ENCODE measurements at regions not wholly inside any gene's neighbourhood (a gene's known extent, or its start where the extent isn't known, plus 50 kb on each side); places are given as distances from the start of the nearest gene placed in this dataset.
"Not testable (repeated sequence)": the region's sequence is repeated elsewhere in the genome, so short reads cannot be mapped to it uniquely, and the experiment has no call there.

GRCh38 chr6:170087941-170088581 is 202.8 kb downstream of the DLL1 start:
- no peak overlapping the region for H3K9ac ChIP-seq
- 85% methylated on average over 27 of the region's 36 CpGs for WGBS (ENCODE audit: low lambda C conversion rate)
- no peak overlapping the region for H3K4me3 ChIP-seq (ENCODE audit: low read depth in 2 of 2, low read length in 1 of 2)
- no peaks in the 10 kb centered on the region for H3K27me3 ChIP-seq (ENCODE audit: insufficient read depth)
- no peaks in the 10 kb centered on the region for H3K9me3 ChIP-seq
- DNase-seq: no peak
- no peaks in the 10 kb centered on the region for H3K79me2 ChIP-seq (ENCODE audit: insufficient read depth)
- H3K4me1 ChIP-seq (ENCODE audit: control insufficient read depth in 1 of 2, insufficient read depth in 2 of 2, low read depth in 1 of 2, low read length in 1 of 2): peaks cover 0 to 6% of the 10 kb centered on the region in 2 experiments; a peak in 1 of 4 replicates
- POLR2A ChIA-PET: no interaction called here
- H3K4me2 ChIP-seq: no peak overlapping the region
- H4K20me1 ChIP-seq (ENCODE audit: insufficient read depth): no peaks in the 10 kb centered on the region
- TF ChIP-seq CTCF (IDR thresholded peaks at IDR 0.05) (no peak), MEF2A (IDR thresholded peaks at IDR 0.05; ENCODE audit: borderline replicate concordance, low read depth) (no peak), JUND (IDR thresholded peaks at IDR 0.05) (no peak), SIN3A (IDR thresholded peaks at IDR 0.05; ENCODE audit: borderline replicate concordance, low read depth, low read length) (no peak), RXRA (IDR thresholded peaks at IDR 0.05; ENCODE audit: borderline replicate concordance, low read depth) (no peak), MAX (IDR thresholded peaks at IDR 0.05; ENCODE audit: low read depth) (no peak), EZH2phosphoT487 (IDR thresholded peaks at IDR 0.05; ENCODE audit: borderline replicate concordance, low read depth) (no peak), ELF1 (IDR thresholded peaks at IDR 0.05) (no peak), FOSL2 (IDR thresholded peaks at IDR 0.05; ENCODE audit: borderline replicate concordance, low read depth) (no peak)
- no peaks in the 10 kb centered on the region for H3K36me3 ChIP-seq (replicated peaks in 1 of 2; ENCODE audit: control insufficient read depth in 1 of 2, insufficient read depth in 2 of 2, low read length in 1 of 2)
- H3F3A ChIP-seq (replicated peaks; ENCODE audit: insufficient read depth): no peaks in the 10 kb centered on the region
- CTCF ChIA-PET: no interaction called here
- no peaks in the 10 kb centered on the region for H3K9me2 ChIP-seq
- no peak overlapping the region for H2AFZ ChIP-seq (ENCODE audit: low read depth)
- no peak overlapping the region for H3K27ac ChIP-seq (ENCODE audit: low read depth in 2 of 2, low read length in 1 of 2)

- H3K9me2 ChIP-seq; H3K4me3 ChIP-seq (ENCODE audit: low read depth in 2 of 2, low read length in 1 of 2); DNase-seq; H3K4me1 ChIP-seq (ENCODE audit: control insufficient read depth in 1 of 2, insufficient read depth in 2 of 2, low read depth in 1 of 2, low read length in 1 of 2); H3K27me3 ChIP-seq (ENCODE audit: insufficient read depth); H4K20me1 ChIP-seq (ENCODE audit: insufficient read depth); H3F3A ChIP-seq (replicated peaks; ENCODE audit: insufficient read depth); CTCF ChIA-PET; H2AFZ ChIP-seq (ENCODE audit: low read depth); H3K27ac ChIP-seq (ENCODE audit: low read depth in 2 of 2, low read length in 1 of 2); H3K4me2 ChIP-seq; H3K9ac ChIP-seq; POLR2A ChIA-PET; H3K79me2 ChIP-seq (ENCODE audit: insufficient read depth); H3K9me3 ChIP-seq; H3K36me3 ChIP-seq (replicated peaks in 1 of 2; ENCODE audit: control insufficient read depth in 1 of 2, insufficient read depth in 2 of 2, low read length in 1 of 2): not testable (repeated sequence)
- WGBS (ENCODE audit: low lambda C conversion rate): 71% methylated on average over 22 of the region's 25 CpGs
These were observed 203.5 kb downstream of the DLL1 start for GRCh38 chr6:170087421-170087780.

Measured in SK-N-SH (cell line).